HG03060 (cell line): ENCODE measurements at regions not wholly inside any gene's neighbourhood (a gene's known extent, or its start where the extent isn't known, plus 50 kb on each side); places are given as distances from the start of the nearest gene placed in this dataset.

Source experiments
- ATAC-seq: cut with Tn5 transposase; IDR thresholded peaks from one replicate; pipeline ENCODE4 v1.9.1; 2021; ENCODE audit warnings: low read depth, moderate number of reproducible peaks; ENCODE audit not compliant: unreplicated experiment

DNA sequence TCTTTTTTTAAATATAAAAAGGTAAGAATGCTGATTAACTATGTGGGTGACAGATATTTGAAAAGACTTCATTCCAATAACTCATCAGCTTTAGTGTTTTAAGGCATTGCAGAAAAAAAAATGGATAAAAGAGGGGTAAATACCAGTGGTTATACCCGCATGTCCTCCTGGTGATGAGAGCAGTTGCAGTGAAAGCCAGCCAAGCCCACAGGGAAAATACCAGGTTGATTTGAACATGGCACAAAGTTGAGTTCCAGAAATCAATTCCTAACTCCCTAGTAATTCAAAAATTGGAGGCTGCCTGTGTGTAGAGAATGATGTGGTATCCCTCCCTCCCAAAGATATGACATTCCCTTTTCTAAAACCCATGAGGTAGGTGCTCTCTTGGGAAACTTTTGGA, 453.2 kb upstream of the SOX9 start:
- ATAC-seq: no peak

DNA sequence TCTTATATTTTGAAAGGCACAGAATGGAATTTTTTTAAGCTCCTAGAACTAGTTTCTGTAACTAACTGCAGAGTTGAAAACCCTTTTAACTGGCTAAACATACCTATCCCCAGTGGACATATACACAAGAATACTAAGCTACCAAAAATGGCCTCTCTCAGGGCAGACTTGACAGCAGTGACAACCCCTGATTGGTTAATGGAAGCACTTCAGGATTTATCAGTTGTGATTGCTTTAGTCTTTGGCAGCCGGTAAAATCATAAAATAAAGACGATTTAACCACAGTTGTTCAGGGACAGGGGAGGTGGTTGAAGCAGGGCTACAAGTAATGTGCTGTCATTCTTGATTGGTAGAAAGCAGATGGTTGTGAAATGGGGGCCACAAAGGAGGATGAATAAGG, 452.0 kb upstream of the SOX9 start:
- no peak for ATAC-seq

DNA sequence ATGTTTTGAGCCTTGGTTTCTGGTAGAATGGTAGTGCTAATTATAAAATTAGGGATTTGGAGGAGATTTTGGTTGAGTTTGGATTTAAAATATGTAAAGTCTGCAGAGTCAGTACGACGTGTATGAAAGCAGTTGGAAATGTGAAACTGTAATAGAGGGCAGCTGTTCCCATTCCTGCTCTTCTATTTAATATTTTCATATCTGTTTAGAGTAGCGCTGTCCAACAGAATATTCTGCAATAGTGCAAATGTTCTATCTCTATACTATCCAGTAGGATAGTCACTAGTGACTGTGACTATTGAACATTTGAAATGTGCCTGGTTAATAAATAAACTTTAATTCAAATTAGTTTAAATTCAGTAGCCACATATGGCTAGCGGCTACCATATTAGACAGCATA, 443.4 kb upstream of the SOX9 start:
- no peak for ATAC-seq

DNA sequence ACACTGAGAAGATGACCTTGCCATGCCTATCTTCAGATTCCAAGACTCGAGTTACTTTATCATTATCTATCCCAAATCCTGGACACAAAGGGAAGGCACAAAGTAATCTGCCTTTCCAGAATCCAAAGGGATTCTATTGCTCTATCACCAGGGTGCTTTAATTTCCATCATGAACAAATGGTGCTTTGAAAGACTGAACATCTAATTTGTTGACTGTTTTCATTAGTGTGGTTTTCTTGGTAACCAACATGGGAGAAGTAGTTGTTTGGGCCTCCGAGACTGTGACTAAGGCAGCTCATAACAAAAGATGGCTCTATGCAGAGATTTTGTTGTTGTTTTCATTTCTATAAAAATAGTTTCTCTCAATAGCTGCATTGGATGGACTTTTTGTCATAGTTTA, 441.0 kb upstream of the SOX9 start:
- no peak for ATAC-seq

DNA sequence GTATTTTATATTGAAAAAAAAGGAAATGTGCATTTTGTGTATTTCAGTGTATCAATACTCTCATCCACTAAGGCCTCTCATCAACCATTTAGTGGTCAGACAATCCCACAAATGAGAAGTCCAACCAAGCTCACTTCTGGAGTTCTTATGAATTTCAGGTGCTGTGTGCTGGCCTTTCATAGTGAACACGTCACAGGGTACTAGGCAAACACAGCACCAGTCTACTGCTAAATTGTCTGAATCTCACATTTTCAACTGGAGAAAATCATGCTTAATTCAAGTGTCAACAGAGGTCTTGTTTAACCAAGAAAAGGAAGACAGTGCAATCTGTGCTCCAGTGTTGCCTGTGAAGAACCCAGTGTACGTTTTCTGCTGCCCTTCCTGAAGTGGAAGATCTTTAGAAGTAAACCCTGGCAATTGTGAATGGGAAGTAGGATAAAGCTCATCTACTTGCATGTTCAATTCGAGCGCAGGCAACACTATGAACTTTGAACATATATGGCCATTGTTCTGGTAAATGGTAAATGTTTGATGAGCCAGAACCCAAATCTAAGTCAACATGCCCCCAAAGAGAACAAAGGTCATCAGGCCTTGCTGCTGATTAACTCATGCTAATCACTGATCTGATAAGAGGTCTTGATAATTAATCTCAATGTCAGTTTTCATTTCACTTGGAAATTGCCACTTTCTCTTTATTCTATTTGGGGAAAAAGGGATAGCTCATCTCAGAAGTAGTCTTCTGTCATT, 439.2 kb upstream of the SOX9 start:
- ATAC-seq: no peak

DNA sequence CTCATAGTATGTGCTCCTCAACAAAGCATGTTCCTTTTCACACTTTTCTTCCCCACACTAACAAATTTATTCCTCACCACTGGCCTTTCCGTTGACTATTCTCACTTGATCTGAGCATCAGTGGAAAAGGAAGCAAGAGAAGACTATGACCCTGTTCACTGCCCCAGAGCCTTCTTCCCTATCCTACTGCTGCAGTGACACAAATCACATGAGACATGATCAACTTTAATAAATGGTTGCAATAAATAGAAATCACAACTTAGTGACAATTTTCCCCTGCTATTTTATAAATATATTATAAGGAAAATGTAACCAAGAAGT, 438.7 kb upstream of the SOX9 start:
- no peak for ATAC-seq

DNA sequence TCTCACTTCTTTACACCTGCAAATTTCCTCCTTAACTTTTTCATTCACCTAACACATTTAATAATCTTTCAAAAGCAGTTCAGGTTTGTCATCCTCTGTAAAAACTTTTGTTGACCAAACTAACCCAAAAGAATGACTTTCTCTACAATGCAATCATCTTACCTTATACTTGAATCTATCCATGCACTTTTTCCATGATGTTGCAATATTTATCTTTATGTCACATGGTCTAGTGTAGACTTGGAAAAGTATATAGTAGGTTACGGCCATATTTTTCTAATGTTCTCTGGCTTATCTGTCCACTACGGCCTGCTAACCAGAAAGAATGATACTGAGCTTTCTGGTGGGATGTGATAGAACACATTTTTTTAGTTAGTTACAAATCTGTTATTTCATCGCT, 431.0 kb upstream of the SOX9 start:
- no peak for ATAC-seq

DNA sequence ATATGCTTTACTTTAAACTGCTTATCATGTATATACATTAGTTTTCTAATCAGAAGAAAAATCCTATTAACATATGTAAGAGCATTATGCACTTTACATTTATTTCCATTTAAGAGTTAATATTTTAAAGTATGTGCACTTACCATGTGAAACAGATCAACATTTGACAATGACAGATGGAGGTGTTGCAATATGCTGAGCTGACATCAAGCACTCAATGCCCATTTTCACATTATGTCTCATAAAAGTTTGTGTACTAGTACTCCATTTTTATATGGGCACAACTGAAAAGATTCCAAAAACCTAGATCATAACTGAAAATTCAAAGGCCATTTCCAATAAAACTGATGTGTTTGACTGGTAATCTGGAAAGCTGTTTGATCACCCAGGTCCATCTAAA, 420.9 kb upstream of the SOX9 start:
- ATAC-seq: no peak

DNA sequence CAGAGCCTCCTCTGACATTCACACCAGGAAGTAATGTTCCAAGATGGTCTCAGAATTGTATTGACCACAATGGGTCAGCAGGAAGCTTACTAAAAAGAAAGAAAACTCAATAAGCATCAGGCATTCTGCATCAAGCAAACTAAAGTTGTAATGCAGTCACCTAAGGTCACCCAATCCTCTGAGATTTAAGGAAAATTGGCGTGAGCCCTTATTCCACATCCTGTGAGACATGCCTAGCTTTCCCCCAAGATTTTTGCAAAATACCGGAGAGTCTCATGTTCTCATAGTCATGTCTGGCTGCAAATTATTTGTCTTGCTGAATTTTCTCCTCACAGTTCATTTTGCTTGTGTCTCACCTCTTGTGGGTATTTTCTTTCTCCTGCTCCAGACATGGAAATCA, 417.1 kb upstream of the SOX9 start:
- no peak for ATAC-seq

DNA sequence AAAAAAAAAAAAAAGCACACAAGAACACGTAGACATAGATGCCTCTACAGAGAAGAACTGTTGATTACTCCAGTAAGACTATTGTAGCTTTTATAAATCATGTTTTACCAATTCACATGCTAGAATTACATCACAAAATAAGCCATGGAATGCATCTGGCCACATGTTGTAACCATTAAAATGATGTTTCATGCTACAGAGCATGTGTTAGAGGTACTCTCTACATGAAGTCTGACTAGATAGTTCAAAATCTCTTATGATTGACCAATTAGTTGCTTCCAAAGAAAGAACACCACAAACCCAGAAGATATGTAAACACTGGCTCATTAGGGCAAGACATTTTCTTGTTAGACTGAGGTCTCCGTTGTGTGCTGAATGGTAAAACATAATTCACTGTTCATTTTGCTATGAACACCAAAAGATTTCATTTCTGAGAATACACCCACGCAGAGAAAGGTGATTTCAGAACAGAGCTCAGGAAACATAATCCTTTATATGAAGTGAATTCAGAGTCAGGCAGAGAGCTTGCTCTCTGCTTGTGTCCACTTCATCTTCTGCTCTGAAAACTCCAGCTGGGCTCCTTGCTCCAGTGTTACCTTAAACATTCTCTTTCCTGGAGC, 411.4 kb upstream of the SOX9 start:
- no peak for ATAC-seq

DNA sequence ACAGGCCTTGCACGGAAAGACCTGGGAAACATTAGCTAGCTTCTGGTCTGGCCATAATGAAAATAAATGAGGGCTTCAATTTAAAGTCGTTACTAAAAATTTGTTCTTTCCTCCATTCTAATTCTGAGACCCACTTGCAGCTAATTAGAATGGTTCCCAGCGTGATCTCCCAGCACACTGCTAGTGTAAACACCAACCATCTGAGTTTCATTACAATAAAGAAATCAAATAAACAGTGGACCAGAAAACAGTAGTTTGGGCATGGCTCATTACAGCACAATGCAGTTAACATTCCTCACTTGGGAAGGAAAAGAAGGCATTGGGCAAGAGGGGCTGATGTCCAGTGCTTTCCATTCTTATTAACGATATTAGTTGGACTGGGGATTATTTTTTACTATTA, 410.9 kb upstream of the SOX9 start:
- no peak for ATAC-seq

DNA sequence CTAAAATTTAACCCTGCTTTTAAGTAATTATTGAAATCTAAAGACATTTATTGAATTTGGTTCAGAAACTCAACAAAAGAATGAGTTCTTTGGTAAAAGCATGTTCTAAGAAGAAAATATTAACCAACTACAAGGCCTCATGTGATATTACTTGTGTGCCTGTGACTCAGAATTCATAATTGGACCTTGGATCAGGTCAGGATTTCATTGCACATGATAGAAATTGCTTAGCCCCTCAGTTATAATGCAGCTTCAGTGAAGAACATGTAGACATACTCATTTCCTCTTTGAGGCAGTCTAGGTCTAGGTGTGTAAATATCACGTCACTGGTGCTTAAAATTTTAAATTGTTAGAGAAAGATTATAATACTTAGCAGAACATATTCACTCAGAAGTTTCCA, 410.0 kb upstream of the SOX9 start:
- ATAC-seq: no peak

DNA sequence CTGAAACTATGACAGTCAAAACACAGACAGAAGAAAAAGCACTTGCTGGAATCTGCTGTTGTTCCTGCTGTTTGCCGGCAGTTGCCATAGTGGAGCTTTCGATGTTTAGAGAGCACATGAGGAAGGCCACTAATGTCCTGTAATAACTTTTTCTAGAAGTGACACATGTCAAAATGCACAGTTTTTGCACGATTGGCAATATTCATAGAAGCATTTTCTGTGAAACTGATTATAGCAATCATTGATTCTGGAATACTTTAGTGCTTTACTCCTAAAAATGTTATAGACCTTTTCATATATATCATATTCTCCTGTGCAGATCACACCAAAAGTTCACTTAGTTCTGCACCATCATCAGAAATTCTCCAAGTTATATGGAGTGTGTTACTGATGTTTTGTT, 407.0 kb upstream of the SOX9 start:
- no peak for ATAC-seq

DNA sequence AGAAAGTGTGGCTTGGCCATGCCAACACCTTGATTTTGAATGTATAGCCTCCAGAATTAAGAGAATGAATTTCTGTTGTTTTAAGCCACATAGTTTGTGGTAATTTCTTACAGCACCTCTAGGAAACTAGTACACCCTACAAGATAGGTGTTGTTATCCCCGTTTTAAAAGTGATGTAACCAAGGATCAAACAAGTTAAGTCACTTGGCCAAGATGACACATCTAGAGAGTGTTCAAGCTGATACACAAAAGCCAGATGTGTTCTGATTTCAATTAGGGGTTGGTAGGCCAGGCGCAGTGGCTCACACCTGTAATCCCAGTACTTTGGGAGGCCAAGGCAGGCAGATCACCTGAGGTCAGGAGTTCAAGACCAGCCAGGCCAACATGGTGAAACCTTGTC, 396.5 kb upstream of the SOX9 start:
- no peak for ATAC-seq

DNA sequence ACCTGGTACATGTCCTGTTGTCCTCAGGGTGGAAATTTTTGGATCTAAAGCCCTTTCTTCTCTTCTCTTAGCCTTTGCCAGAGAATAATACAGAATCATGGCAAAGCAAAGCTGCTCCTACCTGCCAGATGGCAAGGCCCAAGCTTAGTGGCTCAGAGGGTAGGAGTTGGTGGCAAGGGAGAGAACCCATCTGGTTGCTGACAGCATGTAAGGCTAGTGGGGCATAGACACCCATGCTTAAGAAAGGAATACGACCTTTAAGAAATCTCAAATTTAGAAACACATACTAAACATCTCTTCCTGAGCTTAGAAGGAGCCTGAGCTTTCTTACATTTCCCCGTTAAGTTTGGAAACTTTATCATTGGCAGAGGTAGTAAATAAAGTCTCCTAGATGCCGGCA, 395.0 kb upstream of the SOX9 start:
- ATAC-seq: no peak

DNA sequence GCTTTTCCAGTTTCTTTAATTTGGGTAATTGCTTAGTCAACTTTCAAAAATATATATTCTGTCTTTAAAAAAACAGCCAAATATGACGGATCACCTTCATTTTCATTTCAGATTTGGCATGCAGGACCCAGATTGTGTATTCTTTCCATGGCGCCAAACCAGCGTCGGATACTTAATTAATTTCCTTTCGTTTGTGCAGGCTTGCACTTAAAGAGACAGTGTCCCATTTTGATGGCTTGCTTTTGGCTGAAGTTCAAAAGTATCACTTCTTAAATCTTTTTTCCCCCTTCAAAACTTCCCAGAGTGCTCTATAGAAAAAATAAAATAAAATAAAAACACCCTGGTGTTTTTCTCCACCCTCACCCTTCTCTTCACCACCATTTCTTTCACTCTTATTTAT, 394.5 kb upstream of the SOX9 start:
- no peak for ATAC-seq

DNA sequence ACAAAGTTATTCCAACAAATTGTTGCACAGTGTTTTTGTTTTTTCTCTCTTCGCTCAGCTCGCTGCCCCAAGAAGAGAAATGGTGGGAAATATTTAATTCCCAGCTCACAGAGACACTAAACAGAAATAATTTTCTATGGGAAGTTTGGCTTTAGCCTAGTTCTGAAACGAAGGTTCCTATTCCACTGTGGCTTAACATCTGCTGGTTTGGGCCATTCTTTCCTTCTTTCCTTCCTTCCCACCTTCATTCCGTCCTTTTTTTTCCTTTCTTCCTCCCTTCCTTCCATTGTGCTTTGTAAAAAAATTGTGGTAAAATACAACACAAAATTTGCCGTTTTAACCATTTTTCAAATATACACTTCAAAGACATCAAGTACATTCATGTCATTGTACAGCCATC, 393.5 kb upstream of the SOX9 start:
- ATAC-seq: no peak

DNA sequence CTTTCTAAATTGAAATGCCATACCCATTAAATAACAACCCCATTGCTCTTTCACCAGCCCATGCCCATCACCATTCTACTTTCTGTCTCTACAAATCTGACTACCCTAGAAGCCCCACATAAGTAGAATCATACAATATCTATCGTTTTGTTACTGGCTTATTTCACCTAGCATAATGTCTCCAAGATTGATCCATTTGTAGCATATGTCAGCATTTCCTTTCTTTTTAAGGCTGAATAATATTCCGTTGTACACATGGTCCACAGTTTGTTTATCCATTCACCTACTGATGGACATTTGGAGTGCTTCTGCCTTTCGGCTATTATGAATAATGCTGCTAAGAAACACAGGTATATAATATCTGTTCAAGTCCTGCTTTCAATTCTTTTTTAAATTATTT, 393.1 kb upstream of the SOX9 start:
- ATAC-seq: no peak

DNA sequence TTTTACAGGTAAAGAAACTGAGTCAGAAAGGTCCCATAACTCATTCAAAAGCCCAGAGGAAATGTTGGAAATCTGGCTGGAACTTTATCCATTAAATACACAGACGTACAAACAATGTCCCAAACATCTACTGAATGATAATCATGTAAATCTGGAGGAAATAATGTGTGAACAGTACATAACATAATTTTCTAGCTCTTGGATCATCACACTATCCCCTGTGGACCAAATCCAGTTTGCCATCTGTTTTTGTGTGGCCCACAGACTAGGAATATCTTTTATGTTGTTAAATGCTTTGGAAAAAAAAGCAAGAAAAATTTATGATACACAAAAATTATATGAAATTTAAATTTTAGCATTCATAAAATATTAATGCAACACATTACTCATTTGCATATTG, 389.9 kb upstream of the SOX9 start:
- no peak for ATAC-seq

DNA sequence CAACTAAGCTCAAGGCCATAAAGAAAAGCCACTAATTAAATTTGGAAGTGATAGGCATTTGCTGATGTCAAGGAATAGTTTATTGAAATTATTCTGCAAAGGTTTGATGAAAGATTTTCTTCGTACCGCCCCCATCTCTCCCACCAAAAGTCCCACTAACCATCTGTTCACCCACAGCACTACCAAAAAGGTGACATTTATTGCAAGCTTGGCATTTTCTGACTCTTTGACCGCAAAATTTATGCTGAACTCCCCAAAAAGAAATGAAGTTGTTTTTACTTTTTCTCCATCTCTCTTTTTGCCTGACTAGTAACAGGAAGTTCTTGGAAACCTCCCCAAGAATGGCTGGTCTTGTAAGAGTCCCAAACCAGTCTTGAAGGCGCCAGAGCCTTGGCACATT, 384.9 kb upstream of the SOX9 start:
- no peak for ATAC-seq

DNA sequence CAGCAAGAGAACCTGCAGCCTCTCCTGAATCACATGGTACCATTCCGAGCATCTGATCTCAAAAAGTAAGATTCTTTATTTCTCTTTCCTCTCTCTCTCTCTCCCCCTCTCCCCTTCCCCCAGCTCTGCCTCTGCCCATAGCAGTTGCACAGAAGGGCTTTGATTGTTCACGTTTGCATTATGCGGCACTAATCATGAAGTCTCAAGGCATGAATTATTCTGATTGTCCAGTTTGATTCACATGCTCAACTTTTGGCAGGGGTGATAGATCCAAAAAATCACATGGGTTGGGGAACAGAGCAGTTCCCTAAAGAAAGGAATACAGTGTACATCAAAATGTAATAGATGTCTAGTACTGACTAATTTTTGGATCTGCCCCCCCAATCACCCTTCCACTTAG, 380.0 kb upstream of the SOX9 start:
- no peak for ATAC-seq

DNA sequence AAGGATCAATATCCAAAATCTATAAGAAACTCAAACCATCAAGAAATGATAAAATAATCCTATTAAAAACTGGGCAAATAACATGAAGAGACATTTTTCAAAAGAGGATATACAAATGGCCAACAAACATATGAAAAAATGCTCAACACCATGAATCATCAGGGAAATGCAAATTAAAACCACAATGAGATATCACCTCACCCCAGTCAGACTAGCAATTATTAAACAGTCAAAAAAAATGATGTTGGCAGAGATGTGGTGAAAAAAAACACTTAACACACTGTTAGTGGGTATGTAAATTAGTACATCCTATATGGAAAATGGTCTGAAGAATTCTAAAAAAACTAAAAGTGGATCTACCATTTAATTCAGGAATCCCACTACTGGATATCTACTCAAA, 379.0 kb upstream of the SOX9 start:
- ATAC-seq: no peak

DNA sequence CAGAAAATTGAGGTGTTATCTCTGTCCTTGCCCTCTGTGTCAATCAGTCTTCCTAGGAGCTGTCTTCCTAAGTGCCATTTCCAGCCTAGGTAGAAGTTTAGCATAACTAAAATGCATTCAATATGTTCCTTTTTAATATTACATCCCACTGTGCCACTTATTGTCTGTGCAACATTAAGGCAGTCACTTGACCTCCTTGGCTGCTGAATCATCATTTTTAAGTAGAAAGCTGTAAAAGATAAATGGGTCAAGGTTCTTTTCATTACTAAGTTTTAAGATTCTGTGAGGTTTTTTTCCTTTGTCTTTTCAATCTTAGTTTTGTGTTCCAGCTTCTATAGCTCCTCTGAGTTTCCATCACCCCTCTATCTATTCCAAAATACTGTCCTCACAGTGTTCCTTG, 371.9 kb upstream of the SOX9 start:
- no peak for ATAC-seq
